OCI-LY3 (cell line): ENCODE measurements at regions not wholly inside any gene's neighbourhood (a gene's known extent, or its start where the extent isn't known, plus 50 kb on each side); places are given as distances from the start of the nearest gene placed in this dataset.
"Not testable (repeated sequence)": the region's sequence is repeated elsewhere in the genome, so short reads cannot be mapped to it uniquely, and the experiment has no call there.

Experiments
- H2AFZ ChIP-seq: fragments of 200-600, 300-600 bp; shearing (Covaris generic); 2 replicates; pipeline ENCODE4 v1.6.0; 2014; ENCODE audit warnings: antibody characterized with exemption, low read depth, low read length
- H3K27ac ChIP-seq: fragments of 200-600, 300-600 bp; sonication (generic); 2 replicates; pipeline ENCODE4 v1.5.1; 2014; ENCODE audit warnings: mild to moderate bottlenecking, low read length, moderate library complexity, mixed read lengths
- H3K27me3 ChIP-seq: fragments of 200-600, 300-600 bp; sonication (generic); 2 replicates; pipeline ENCODE4 v1.6.1; 2014; ENCODE audit warnings: low read depth, low read length, mixed read lengths
- H3K36me3 ChIP-seq: fragments of 200-600, 300-600 bp; sonication (generic); replicated peaks from 2 replicates; pipeline ENCODE3; 2014; ENCODE audit warnings: low read depth, low read length, mixed read lengths
- H3K4me1 ChIP-seq: fragments of 300-600, 200-600 bp; sonication (generic); 2 replicates; pipeline ENCODE4 v1.6.1; 2014; ENCODE audit warnings: low read length, mixed read lengths
- H3K4me2 ChIP-seq: fragments of 200-600, 300-600 bp; sonication (generic); 2 replicates; pipeline ENCODE4 v1.6.1; 2014; ENCODE audit warnings: low read length, mixed read lengths
- H3K4me3 ChIP-seq: fragments of 300-600, 200-600 bp; sonication (generic); 2 replicates; pipeline ENCODE4 v1.5.1; 2014; ENCODE audit warnings: antibody characterized with exemption, mild to moderate bottlenecking, low read length, moderate library complexity
- H3K79me2 ChIP-seq: fragments of 300-600, 200-600 bp; shearing (Covaris generic); 2 replicates; pipeline ENCODE4 v1.6.1; 2014; ENCODE audit warnings: mild to moderate bottlenecking, low read length, mixed read lengths
- H3K9ac ChIP-seq: fragments of 300-600, 200-600 bp; shearing (Covaris generic); 2 replicates; pipeline ENCODE4 v1.6.0; 2014; ENCODE audit warnings: mild to moderate bottlenecking, low read length, moderate library complexity
- H3K9me3 ChIP-seq: fragments of 200-600, 300-600 bp; shearing (Covaris generic); 2 replicates; pipeline ENCODE4 v1.6.1; 2014; ENCODE audit warnings: low read length, mixed read lengths; ENCODE audit not compliant: insufficient read depth
- H4K20me1 ChIP-seq: fragments of 200-600, 300-600 bp; sonication (generic); 2 replicates; pipeline ENCODE4 v1.6.1; 2016; ENCODE audit warnings: low read length, mixed read lengths; ENCODE audit not compliant: insufficient read depth
- CTCF ChIP-seq: fragments of 200-600, 300-600 bp; sonication (generic); IDR thresholded peaks from 2 replicates; pipeline ENCODE4 v1.5.1; 2014; ENCODE audit warnings: antibody characterized with exemption, low read length, low read depth
- EZH2phosphoT487 ChIP-seq: fragments of 200-600 bp; shearing (Covaris generic); IDR thresholded peaks from 2 replicates; pipeline ENCODE4 v1.6.1; 2018; ENCODE audit warnings: antibody characterized with exemption, mixed run types, low read depth

GRCh38 chr15:63448266-63448665 lies 56.1 kb upstream of the USP3 start:
- Histone ChIP-seq H3K4me3 (no peak overlapping the region), H3K36me3 (no peaks in the 10 kb centered on the region), H3K9me3 (no peaks in the 10 kb centered on the region), H3K27me3 (peaks cover 11% of the 10 kb centered on the region; the same call in 1 of the 2 replicates), H3K4me2 (0 out of 2 replicates have a peak overlapping the region, but pooled peaks have one; percentile 2), H2AFZ (no peak overlapping the region; the same call in 1 of the 2 replicates), H4K20me1 (no peaks in the 10 kb centered on the region), H3K79me2 (no peaks in the 10 kb centered on the region), H3K9ac (no peak overlapping the region), H3K27ac (no peak overlapping the region), H3K4me1 (peaks cover 19% of the 10 kb centered on the region)
- TF ChIP-seq EZH2phosphoT487, result no peak
- TF ChIP-seq CTCF, result no peak

GRCh38 chr15:63448872-63449555 lies 55.4 kb upstream of the USP3 start:
- H3K79me2 ChIP-seq, H2AFZ ChIP-seq, H3K4me3 ChIP-seq, H3K9ac ChIP-seq, H3K27ac ChIP-seq, H3K36me3 ChIP-seq, H3K4me2 ChIP-seq, H3K27me3 ChIP-seq, H4K20me1 ChIP-seq, H3K9me3 ChIP-seq: not testable (repeated sequence)
- peaks cover 19% of the 10 kb centered on the region for H3K4me1 ChIP-seq

GRCh38 chr15:63449731-63450130 lies 54.7 kb upstream of the USP3 start:
- peaks cover under 1% of the 10 kb centered on the region; the same call in 1 of the 2 replicates for H3K27me3 ChIP-seq
- TF ChIP-seq CTCF (no peak), EZH2phosphoT487 (no peak)
- no peak overlapping the region for H3K9ac ChIP-seq
- peaks cover 19% of the 10 kb centered on the region for H3K4me1 ChIP-seq
- no peaks in the 10 kb centered on the region for H3K9me3 ChIP-seq
- H3K4me3 ChIP-seq, result no peak overlapping the region
- no peak overlapping the region for H3K27ac ChIP-seq
- no peak overlapping the region for H2AFZ ChIP-seq
- no peaks in the 10 kb centered on the region for H3K79me2 ChIP-seq
- H4K20me1 ChIP-seq, result no peaks in the 10 kb centered on the region
- no peak overlapping the region for H3K4me2 ChIP-seq
- H3K36me3 ChIP-seq, result no peaks in the 10 kb centered on the region

GRCh38 chr15:63450884-63451225 lies 53.5 kb upstream of the USP3 start:
- H3K4me1 ChIP-seq, result peaks cover 19% of the 10 kb centered on the region
- no peak overlapping the region for H3K9ac ChIP-seq
- H4K20me1 ChIP-seq, result no peaks in the 10 kb centered on the region
- no peak overlapping the region for H2AFZ ChIP-seq
- H3K27me3 ChIP-seq, result no peaks in the 10 kb centered on the region
- H3K4me2 ChIP-seq, result no peak overlapping the region
- no peaks in the 10 kb centered on the region for H3K9me3 ChIP-seq
- no peaks in the 10 kb centered on the region for H3K36me3 ChIP-seq
- no peaks in the 10 kb centered on the region for H3K79me2 ChIP-seq
- no peak overlapping the region for H3K27ac ChIP-seq
- TF ChIP-seq EZH2phosphoT487, result no peak
- no peak for TF ChIP-seq CTCF
- H3K4me3 ChIP-seq, result no peak overlapping the region
